ENCODE measurements at regions not wholly inside any gene's neighbourhood (a gene's known extent, or its start where the extent isn't known, plus 50 kb on each side); places are given as distances from the start of the nearest gene placed in this dataset.

DNA sequence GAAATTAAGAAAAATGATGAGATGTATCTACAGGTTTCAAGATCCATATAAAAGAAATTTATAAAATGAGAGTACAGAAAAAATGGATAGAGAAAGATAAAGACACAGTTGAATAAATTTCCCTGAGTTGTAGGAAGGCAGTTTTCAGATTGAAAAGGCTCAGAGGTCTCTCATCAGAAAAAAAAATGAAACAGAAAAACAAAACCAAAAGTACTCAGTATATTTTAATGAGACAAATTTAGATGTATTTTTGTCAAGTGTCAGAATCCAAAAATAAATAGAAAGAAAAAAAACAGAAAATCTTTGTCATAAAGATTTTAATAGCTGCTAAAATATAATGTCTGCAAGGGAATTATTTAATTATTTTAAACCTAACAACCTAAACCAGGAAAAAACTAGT is 520.5 kb downstream of the KCNJ3 start:
- TF ChIP-seq, protein P1, sequence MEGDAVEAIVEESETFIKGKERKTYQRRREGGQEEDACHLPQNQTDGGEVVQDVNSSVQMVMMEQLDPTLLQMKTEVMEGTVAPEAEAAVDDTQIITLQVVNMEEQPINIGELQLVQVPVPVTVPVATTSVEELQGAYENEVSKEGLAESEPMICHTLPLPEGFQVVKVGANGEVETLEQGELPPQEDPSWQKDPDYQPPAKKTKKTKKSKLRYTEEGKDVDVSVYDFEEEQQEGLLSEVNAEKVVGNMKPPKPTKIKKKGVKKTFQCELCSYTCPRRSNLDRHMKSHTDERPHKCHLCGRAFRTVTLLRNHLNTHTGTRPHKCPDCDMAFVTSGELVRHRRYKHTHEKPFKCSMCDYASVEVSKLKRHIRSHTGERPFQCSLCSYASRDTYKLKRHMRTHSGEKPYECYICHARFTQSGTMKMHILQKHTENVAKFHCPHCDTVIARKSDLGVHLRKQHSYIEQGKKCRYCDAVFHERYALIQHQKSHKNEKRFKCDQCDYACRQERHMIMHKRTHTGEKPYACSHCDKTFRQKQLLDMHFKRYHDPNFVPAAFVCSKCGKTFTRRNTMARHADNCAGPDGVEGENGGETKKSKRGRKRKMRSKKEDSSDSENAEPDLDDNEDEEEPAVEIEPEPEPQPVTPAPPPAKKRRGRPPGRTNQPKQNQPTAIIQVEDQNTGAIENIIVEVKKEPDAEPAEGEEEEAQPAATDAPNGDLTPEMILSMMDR (conservative IDR thresholded peaks at IDR 0.05; ENCODE audit: low read depth in 2 of 2) = no peak
- TF ChIP-seq EZH2 (IDR thresholded peaks at IDR 0.05; ENCODE audit: low read depth, unreplicated experiment) (no peak), POLR2AphosphoS5 (IDR thresholded peaks at IDR 0.05; ENCODE audit: low read depth) (no peak), EZH2phosphoT487 (IDR thresholded peaks at IDR 0.05; ENCODE audit: unreplicated experiment) (no peak), CREB1 (CRISPR knock-in tag; IDR thresholded peaks at IDR 0.05; ENCODE audit: low read depth) (no peak), JUNB (IDR thresholded peaks at IDR 0.05; ENCODE audit: unreplicated experiment) (no peak), ZNF331 (CRISPR knock-in tag; IDR thresholded peaks at IDR 0.05; ENCODE audit: low read depth) (no peak)
- TF ChIP-seq, protein P2, sequence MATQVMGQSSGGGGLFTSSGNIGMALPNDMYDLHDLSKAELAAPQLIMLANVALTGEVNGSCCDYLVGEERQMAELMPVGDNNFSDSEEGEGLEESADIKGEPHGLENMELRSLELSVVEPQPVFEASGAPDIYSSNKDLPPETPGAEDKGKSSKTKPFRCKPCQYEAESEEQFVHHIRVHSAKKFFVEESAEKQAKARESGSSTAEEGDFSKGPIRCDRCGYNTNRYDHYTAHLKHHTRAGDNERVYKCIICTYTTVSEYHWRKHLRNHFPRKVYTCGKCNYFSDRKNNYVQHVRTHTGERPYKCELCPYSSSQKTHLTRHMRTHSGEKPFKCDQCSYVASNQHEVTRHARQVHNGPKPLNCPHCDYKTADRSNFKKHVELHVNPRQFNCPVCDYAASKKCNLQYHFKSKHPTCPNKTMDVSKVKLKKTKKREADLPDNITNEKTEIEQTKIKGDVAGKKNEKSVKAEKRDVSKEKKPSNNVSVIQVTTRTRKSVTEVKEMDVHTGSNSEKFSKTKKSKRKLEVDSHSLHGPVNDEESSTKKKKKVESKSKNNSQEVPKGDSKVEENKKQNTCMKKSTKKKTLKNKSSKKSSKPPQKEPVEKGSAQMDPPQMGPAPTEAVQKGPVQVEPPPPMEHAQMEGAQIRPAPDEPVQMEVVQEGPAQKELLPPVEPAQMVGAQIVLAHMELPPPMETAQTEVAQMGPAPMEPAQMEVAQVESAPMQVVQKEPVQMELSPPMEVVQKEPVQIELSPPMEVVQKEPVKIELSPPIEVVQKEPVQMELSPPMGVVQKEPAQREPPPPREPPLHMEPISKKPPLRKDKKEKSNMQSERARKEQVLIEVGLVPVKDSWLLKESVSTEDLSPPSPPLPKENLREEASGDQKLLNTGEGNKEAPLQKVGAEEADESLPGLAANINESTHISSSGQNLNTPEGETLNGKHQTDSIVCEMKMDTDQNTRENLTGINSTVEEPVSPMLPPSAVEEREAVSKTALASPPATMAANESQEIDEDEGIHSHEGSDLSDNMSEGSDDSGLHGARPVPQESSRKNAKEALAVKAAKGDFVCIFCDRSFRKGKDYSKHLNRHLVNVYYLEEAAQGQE (IDR thresholded peaks at IDR 0.05; ENCODE audit: unreplicated experiment) = no peak
- TF ChIP-seq, protein P3, sequence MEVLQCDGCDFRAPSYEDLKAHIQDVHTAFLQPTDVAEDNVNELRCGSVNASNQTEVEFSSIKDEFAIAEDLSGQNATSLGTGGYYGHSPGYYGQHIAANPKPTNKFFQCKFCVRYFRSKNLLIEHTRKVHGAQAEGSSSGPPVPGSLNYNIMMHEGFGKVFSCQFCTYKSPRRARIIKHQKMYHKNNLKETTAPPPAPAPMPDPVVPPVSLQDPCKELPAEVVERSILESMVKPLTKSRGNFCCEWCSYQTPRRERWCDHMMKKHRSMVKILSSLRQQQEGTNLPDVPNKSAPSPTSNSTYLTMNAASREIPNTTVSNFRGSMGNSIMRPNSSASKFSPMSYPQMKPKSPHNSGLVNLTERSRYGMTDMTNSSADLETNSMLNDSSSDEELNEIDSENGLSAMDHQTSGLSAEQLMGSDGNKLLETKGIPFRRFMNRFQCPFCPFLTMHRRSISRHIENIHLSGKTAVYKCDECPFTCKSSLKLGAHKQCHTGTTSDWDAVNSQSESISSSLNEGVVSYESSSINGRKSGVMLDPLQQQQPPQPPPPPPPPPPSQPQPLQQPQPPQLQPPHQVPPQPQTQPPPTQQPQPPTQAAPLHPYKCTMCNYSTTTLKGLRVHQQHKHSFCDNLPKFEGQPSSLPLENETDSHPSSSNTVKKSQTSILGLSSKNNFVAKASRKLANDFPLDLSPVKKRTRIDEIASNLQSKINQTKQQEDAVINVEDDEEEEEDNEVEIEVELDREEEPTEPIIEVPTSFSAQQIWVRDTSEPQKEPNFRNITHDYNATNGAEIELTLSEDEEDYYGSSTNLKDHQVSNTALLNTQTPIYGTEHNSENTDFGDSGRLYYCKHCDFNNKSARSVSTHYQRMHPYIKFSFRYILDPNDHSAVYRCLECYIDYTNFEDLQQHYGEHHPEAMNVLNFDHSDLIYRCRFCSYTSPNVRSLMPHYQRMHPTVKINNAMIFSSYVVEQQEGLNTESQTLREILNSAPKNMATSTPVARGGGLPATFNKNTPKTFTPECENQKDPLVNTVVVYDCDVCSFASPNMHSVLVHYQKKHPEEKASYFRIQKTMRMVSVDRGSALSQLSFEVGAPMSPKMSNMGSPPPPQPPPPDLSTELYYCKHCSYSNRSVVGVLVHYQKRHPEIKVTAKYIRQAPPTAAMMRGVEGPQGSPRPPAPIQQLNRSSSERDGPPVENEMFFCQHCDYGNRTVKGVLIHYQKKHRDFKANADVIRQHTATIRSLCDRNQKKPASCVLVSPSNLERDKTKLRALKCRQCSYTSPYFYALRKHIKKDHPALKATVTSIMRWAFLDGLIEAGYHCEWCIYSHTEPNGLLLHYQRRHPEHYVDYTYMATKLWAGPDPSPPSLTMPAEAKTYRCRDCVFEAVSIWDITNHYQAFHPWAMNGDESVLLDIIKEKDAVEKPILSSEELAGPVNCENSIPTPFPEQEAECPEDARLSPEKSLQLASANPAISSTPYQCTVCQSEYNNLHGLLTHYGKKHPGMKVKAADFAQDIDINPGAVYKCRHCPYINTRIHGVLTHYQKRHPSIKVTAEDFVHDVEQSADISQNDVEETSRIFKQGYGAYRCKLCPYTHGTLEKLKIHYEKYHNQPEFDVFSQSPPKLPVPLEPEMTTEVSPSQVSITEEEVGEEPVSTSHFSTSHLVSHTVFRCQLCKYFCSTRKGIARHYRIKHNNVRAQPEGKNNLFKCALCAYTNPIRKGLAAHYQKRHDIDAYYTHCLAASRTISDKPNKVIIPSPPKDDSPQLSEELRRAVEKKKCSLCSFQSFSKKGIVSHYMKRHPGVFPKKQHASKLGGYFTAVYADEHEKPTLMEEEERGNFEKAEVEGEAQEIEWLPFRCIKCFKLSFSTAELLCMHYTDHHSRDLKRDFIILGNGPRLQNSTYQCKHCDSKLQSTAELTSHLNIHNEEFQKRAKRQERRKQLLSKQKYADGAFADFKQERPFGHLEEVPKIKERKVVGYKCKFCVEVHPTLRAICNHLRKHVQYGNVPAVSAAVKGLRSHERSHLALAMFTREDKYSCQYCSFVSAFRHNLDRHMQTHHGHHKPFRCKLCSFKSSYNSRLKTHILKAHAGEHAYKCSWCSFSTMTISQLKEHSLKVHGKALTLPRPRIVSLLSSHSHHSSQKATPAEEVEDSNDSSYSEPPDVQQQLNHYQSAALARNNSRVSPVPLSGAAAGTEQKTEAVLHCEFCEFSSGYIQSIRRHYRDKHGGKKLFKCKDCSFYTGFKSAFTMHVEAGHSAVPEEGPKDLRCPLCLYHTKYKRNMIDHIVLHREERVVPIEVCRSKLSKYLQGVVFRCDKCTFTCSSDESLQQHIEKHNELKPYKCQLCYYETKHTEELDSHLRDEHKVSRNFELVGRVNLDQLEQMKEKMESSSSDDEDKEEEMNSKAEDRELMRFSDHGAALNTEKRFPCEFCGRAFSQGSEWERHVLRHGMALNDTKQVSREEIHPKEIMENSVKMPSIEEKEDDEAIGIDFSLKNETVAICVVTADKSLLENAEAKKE (CRISPR knock-in tag; IDR thresholded peaks at IDR 0.05) = no peak

All from GM23338 (cell line).